ENCODE measurements at regions not wholly inside any gene's neighbourhood (a gene's known extent, or its start where the extent isn't known, plus 50 kb on each side); places are given as distances from the start of the nearest gene placed in this dataset.

DNA sequence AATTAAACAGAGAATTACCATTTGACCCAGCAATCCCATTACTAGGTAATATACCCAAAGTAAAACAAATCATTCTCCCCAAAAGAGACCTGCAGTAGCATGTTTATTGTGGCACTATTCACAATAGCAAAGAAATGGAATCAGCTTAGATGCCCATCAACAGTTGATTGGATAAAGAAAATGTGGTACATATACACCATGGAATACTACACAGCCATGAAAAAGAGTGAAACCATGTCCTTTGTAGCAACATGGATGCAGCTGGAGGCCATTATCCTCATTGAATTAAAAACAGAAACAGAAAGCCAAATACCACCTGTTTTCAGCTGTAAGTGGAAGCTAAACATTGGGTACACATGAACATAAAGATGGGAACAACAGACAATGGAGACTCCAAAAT, 1141.8 kb upstream of the AUTS2 start:
- ATAC-seq (no peak), DNase-seq (ENCODE audit: low spot score) (no peak)
- no peaks in the 10 kb centered on the region for H3K4me1 ChIP-seq (ENCODE audit: insufficient read depth)
- TF ChIP-seq ZNF331 (CRISPR knock-in tag; IDR thresholded peaks at IDR 0.05; ENCODE audit: low read depth), result no peak
- no peaks in the 10 kb centered on the region for H4K20me1 ChIP-seq (replicated peaks; ENCODE audit: insufficient read depth)
- no peak overlapping the region for H3K4me3 ChIP-seq
- H3K79me2 ChIP-seq (replicated peaks; ENCODE audit: insufficient read depth), result no peaks in the 10 kb centered on the region
- H3K4me2 ChIP-seq, result no peak overlapping the region
- no peaks in the 10 kb centered on the region for H3K27me3 ChIP-seq (ENCODE audit: insufficient read depth)
- peaks cover 54% of the 10 kb centered on the region for H3K36me3 Mint-ChIP-seq (ENCODE audit: low read depth)
- H2AFZ ChIP-seq, result no peak overlapping the region
- H3F3A ChIP-seq (replicated peaks; ENCODE audit: low read depth), result no peaks in the 10 kb centered on the region
- no peaks in the 10 kb centered on the region for H3K9me2 ChIP-seq (ENCODE audit: insufficient read depth)
- no peak overlapping the region for H3K4me3 Mint-ChIP-seq
- H3K27me3 Mint-ChIP-seq (ENCODE audit: insufficient read depth, low read depth, poor library complexity), result peaks cover 8% of the 10 kb centered on the region
- no peak overlapping the region for H3K27ac Mint-ChIP-seq
- no peaks in the 10 kb centered on the region for H3K4me1 Mint-ChIP-seq
- peaks cover 95% of the 10 kb centered on the region for H3K9me3 Mint-ChIP-seq
- no peak overlapping the region for H3K27ac ChIP-seq (ENCODE audit: low read depth)
- H3K36me3 ChIP-seq (ENCODE audit: insufficient read depth), result no peaks in the 10 kb centered on the region

DNA sequence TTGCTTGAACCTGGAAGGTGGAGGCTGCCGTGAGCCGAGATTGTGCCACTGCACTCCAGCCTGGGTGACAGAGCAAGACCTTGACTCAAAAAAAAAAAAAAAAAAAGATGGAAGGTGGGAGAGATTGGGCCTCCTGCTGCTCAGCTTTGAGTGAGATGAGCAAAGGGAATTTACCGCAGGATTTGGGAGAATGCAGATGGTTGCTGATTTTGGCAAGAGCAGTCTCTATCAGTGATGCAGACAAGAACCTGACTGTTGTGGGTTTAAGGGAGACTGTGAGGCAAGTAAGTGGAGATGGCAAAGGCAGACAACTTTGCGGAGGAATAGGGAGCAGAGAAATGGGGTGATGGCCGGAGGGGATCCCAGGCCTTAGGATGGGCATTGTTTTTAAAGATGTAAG, 1140.8 kb upstream of the AUTS2 start:
- H3K4me3 Mint-ChIP-seq, result no peak overlapping the region
- H3F3A ChIP-seq (replicated peaks; ENCODE audit: low read depth), result no peaks in the 10 kb centered on the region
- peaks cover 8% of the 10 kb centered on the region for H3K27me3 Mint-ChIP-seq (ENCODE audit: insufficient read depth, low read depth, poor library complexity)
- H2AFZ ChIP-seq, result no peak overlapping the region
- H3K79me2 ChIP-seq (replicated peaks; ENCODE audit: insufficient read depth), result no peaks in the 10 kb centered on the region
- H3K4me3 ChIP-seq, result no peak overlapping the region
- H3K27me3 ChIP-seq (ENCODE audit: insufficient read depth), result no peaks in the 10 kb centered on the region
- H3K36me3 ChIP-seq (ENCODE audit: insufficient read depth), result no peaks in the 10 kb centered on the region
- TF ChIP-seq STAT1 (IDR thresholded peaks at IDR 0.05; ENCODE audit: unreplicated experiment) (no peak), CREB1 (CRISPR knock-in tag; IDR thresholded peaks at IDR 0.05; ENCODE audit: low read depth) (no peak), REST (IDR thresholded peaks at IDR 0.05; ENCODE audit: unreplicated experiment) (no peak), JUNB (IDR thresholded peaks at IDR 0.05; ENCODE audit: unreplicated experiment) (no peak), EZH2 (IDR thresholded peaks at IDR 0.05; ENCODE audit: low read depth, unreplicated experiment) (no peak), ZNF114 (CRISPR knock-in tag; IDR thresholded peaks at IDR 0.05) (no peak), EZH2phosphoT487 (IDR thresholded peaks at IDR 0.05; ENCODE audit: unreplicated experiment) (no peak)
- H3K4me1 Mint-ChIP-seq, result no peaks in the 10 kb centered on the region
- H4K20me1 ChIP-seq (replicated peaks; ENCODE audit: insufficient read depth), result no peaks in the 10 kb centered on the region
- H3K4me1 ChIP-seq (ENCODE audit: insufficient read depth), result no peaks in the 10 kb centered on the region
- peaks cover 96% of the 10 kb centered on the region for H3K9me3 Mint-ChIP-seq
- H3K27ac ChIP-seq (ENCODE audit: low read depth), result no peak overlapping the region
- no peak overlapping the region for H3K27ac Mint-ChIP-seq
- H3K36me3 Mint-ChIP-seq (ENCODE audit: low read depth), result peaks cover 64% of the 10 kb centered on the region
- H3K4me2 ChIP-seq, result no peak overlapping the region
- DNase-seq (ENCODE audit: low spot score) (no peak), ATAC-seq (no peak)
- H3K9me2 ChIP-seq (ENCODE audit: insufficient read depth), result no peaks in the 10 kb centered on the region
